HCT116 (cell line): ENCODE measurements at regions not wholly inside any gene's neighbourhood (a gene's known extent, or its start where the extent isn't known, plus 50 kb on each side); places are given as distances from the start of the nearest gene placed in this dataset.
A peak's percentile ranks its signal among the peaks of the same experiment; 100 is the strongest.

Experiments
- ATAC-seq: fragments of 200-7000 bp; cut with Tn5 transposase; 2 replicates; pipeline ENCODE4 v1.9.1; 2020; ENCODE audit warnings: mild to moderate bottlenecking, moderate library complexity
- BruUV-seq: library from RNA; stranded (reverse); fragments of 400-500 nt; replicated peaks from 2 replicates; lab custom pipeline; 2021; lab: Mats Ljungman, UMichigan
- CTCF ChIA-PET: fragments of 300-600 bp; sonication (Branson Sonifier 250); formaldehyde crosslinking; loops from one replicate; lab custom pipeline; 2021; ENCODE audit warnings: antibody characterized with exemption; lab: Charles Lee
- POLR2A ChIA-PET: fragments of 300-600, 350-600 bp; sonication (Branson Sonifier 250); formaldehyde crosslinking; loops from one replicate; lab custom pipeline; 2021; ENCODE audit warnings: antibody characterized with exemption; lab: Charles Lee
- RAD21 ChIA-PET, 2 experiments: fragments of 300-600 bp; sonication (Branson Sonifier 250); formaldehyde crosslinking; loops; one replicate each; lab custom pipeline; 2023; ENCODE audit warnings: low total read pairs in 2 of 2; ENCODE audit not compliant: uncharacterized antibody in 2 of 2, unreplicated experiment in 2 of 2, low non-redundant PET in 1 of 2; lab: Charles Lee
- DNase-seq: peaks from one replicate; pipeline ENCODE4 v3.0.0-alpha.2; 2010; ENCODE audit warnings: low read depth, low spot score
- H2AFZ ChIP-seq: fragments of 200-600 bp; shearing (Covaris generic), sonication (generic); 2 replicates; pipeline ENCODE4 v1.6.1; 2017; ENCODE audit warnings: low read depth, mixed run types, mixed read lengths, antibody characterized with exemption, low read length; ENCODE audit not compliant: poor library complexity, severe bottlenecking
- H3K27ac ChIP-seq: 2 replicates; pipeline ENCODE4 v1.5.1; 2012; ENCODE audit warnings: low read depth, low read length
- H3K27me3 ChIP-seq: fragments of 200-600 bp; sonication (generic); 2 replicates; pipeline ENCODE4 v1.6.1; 2016; ENCODE audit warnings: mixed run types, low read length, mixed read lengths; ENCODE audit not compliant: insufficient read depth
- H3K36me3 ChIP-seq, 2 experiments: fragments of 200-500 bp in 1 of 2; fragments of 200-600 bp in 1 of 2; sonication (Bioruptor generic) in 1 of 2; sonication (generic) in 1 of 2; 2 replicates each; pipeline versions ENCODE4 v1.5.1 to v1.6.1; 2014 to 2016; ENCODE audit warnings: low read length in 2 of 2, inconsistent platforms in 1 of 2, mixed read lengths in 1 of 2, mixed run types in 1 of 2; ENCODE audit not compliant: insufficient read depth in 2 of 2, control insufficient read depth in 1 of 2
- H3K4me1 ChIP-seq, 2 experiments: fragments of 200-600 bp in 1 of 2; sonication (generic) in 1 of 2; 2 replicates each; pipeline versions ENCODE4 v1.5.1 to v1.6.1; 2012 to 2017; ENCODE audit warnings: low read length in 2 of 2, inconsistent platforms in 1 of 2, mild to moderate bottlenecking in 1 of 2, mixed read lengths in 1 of 2, mixed run types in 1 of 2, moderate library complexity in 1 of 2; ENCODE audit not compliant: insufficient read depth in 2 of 2, control insufficient read depth in 1 of 2
- H3K4me2 ChIP-seq: fragments of 200-600 bp; sonication (generic); 2 replicates; pipeline ENCODE4 v1.6.1; 2017; ENCODE audit warnings: mixed run types, low read length, mixed read lengths
- H3K4me3 ChIP-seq, 2 experiments: fragments of 200-600 bp in 1 of 2; sonication (generic) in 1 of 2; replicated peaks in 1 of 2; 2 replicates each; pipeline ENCODE4 v1.5.1; 2011 to 2016; ENCODE audit warnings: low read length in 2 of 2, control low read depth in 1 of 2, low read depth in 1 of 2, mild to moderate bottlenecking in 1 of 2, mixed read lengths in 1 of 2, mixed run types in 1 of 2
- H3K79me2 ChIP-seq: fragments of 200-600 bp; sonication (generic); 2 replicates; pipeline ENCODE4 v1.6.1; 2017; ENCODE audit warnings: mild to moderate bottlenecking, mixed run types, low read length, moderate library complexity, mixed read lengths; ENCODE audit not compliant: insufficient read depth
- H3K9ac ChIP-seq: fragments of 200-600 bp; sonication (generic); 2 replicates; pipeline ENCODE4 v1.6.1; 2016; ENCODE audit warnings: low read length, mixed read lengths
- H3K9me2 ChIP-seq: fragments of 200-600 bp; sonication (generic), shearing (Covaris generic); 2 replicates; pipeline ENCODE4 v1.6.1; 2017; ENCODE audit warnings: mixed run types, mild to moderate bottlenecking, moderate library complexity; ENCODE audit not compliant: insufficient read depth
- H3K9me3 ChIP-seq, 2 experiments: fragments of 200-500 bp in 1 of 2; fragments of 200-600 bp in 1 of 2; sonication (Bioruptor generic) in 1 of 2; sonication (generic) in 1 of 2; 2 replicates each; pipeline ENCODE4 v1.6.1; 2014 to 2017; ENCODE audit warnings: low read length in 2 of 2, mixed read lengths in 2 of 2, inconsistent platforms in 1 of 2, low read depth in 1 of 2, mild to moderate bottlenecking in 1 of 2, mixed run types in 1 of 2, moderate library complexity in 1 of 2; ENCODE audit not compliant: control insufficient read depth in 1 of 2, insufficient read depth in 1 of 2
- H4K20me1 ChIP-seq: fragments of 200-600 bp; sonication (generic), shearing (Covaris generic); 2 replicates; pipeline ENCODE4 v1.6.1; 2017; ENCODE audit warnings: mixed run types, mild to moderate bottlenecking, moderate library complexity; ENCODE audit not compliant: insufficient read depth
- ATF3 ChIP-seq: IDR thresholded peaks from 2 replicates; pipeline ENCODE4 v1.6.1; 2012
- CBX3 ChIP-seq: IDR thresholded peaks from 2 replicates; pipeline ENCODE4 v1.6.1; 2012; ENCODE audit warnings: low read depth
- CEBPB ChIP-seq: IDR thresholded peaks from 2 replicates; pipeline ENCODE4 v1.6.1; 2012; ENCODE audit warnings: low read depth
- CTCF ChIP-seq, 3 experiments: fragments of 200-600 bp in 1 of 3; sonication (generic) in 1 of 3; IDR thresholded peaks in 2 of 3; conservative IDR thresholded peaks in 1 of 3; 2 replicates each; pipeline ENCODE4 v1.5.1; 2012 to 2017; ENCODE audit warnings: low read depth in 2 of 3, low read length in 2 of 3, antibody characterized with exemption in 1 of 3, borderline replicate concordance in 1 of 3, control low read depth in 1 of 3, mild to moderate bottlenecking in 1 of 3, mixed read lengths in 1 of 3, mixed run types in 1 of 3, moderate library complexity in 1 of 3; ENCODE audit not compliant: insufficient read depth in 1 of 3
- EGR1 ChIP-seq: IDR thresholded peaks from 2 replicates; pipeline ENCODE4 v1.6.1; 2012; ENCODE audit warnings: low read depth
- FOSL1 ChIP-seq: IDR thresholded peaks from 2 replicates; pipeline ENCODE4 v1.6.1; 2012; ENCODE audit warnings: low read depth
- JUND ChIP-seq: IDR thresholded peaks from 2 replicates; pipeline ENCODE4 v1.6.1; 2012
- MAX ChIP-seq: IDR thresholded peaks from 2 replicates; pipeline ENCODE4 v1.6.1; 2012
- POLR2AphosphoS5 ChIP-seq: IDR thresholded peaks from 2 replicates; pipeline ENCODE4 v1.6.1; 2011; ENCODE audit warnings: mild to moderate bottlenecking, low read depth, low read length, moderate library complexity
- RAD21 ChIP-seq: IDR thresholded peaks from 2 replicates; pipeline ENCODE4 v1.6.1; 2012; ENCODE audit warnings: low read depth, mild to moderate bottlenecking
- SIN3A ChIP-seq: IDR thresholded peaks from 2 replicates; pipeline ENCODE4 v1.6.1; 2012; ENCODE audit warnings: low read depth
- ZBTB33 ChIP-seq: IDR thresholded peaks from 2 replicates; pipeline ENCODE4 v1.6.1; 2011; ENCODE audit warnings: mild to moderate bottlenecking, low read length, moderate library complexity; ENCODE audit not compliant: insufficient replicate concordance; ENCODE audit errors: extremely low read depth
- ZFX ChIP-seq: fragments of 450-650 bp; IDR thresholded peaks from 2 replicates; pipeline ENCODE4 v1.6.1; 2017
- ZNF274 ChIP-seq: fragments of 200-500 bp; sonication (Bioruptor generic); IDR thresholded peaks from 2 replicates; pipeline ENCODE4 v1.6.1; 2014; ENCODE audit warnings: mild to moderate bottlenecking, low read depth, low read length, inconsistent platforms
- intact Hi-C: fragments of 100-400 bp; cut with micrococcal nuclease; formaldehyde crosslinking; loops from 2 replicates; pipeline ENCODE4 v1.10.0; 2022

GRCh38 chr12:87266305-87266704 lies 762.9 kb downstream of the C12orf50 start:
- Histone ChIP-seq H3K27ac (no peak overlapping the region), H2AFZ (no peak overlapping the region), H3K36me3 (no peaks in the 10 kb centered on the region), H3K9me3 (no peaks in the 10 kb centered on the region), H3K9ac (no peak overlapping the region), H3K9me2 (no peaks in the 10 kb centered on the region), H3K27me3 (no peaks in the 10 kb centered on the region), H3K79me2 (no peaks in the 10 kb centered on the region), H4K20me1 (no peaks in the 10 kb centered on the region), H3K4me1 (no peaks in the 10 kb centered on the region), H3K4me3 (no peak overlapping the region), H3K4me2 (no peak overlapping the region)
- TF ChIP-seq CBX3 (no peak), ATF3 (no peak), EGR1 (no peak), FOSL1 (no peak), RAD21 (peak; percentile 34), ZFX (no peak), CTCF (IDR thresholded peaks at IDR 0.05 in 2 of 3, conservative IDR thresholded peaks at IDR 0.05 in 1 of 3; ENCODE audit: borderline replicate concordance in 1 of 3, insufficient read depth in 1 of 3, low read depth in 2 of 3, low read length in 2 of 3) (peak in 2 of 3 experiments; percentile 36 to 39; a peak in 4 of 6 replicates)
- ChIA-PET RAD21 (no interaction called here), CTCF (interaction anchor here (0.7 to 1.0 kb wide), 2 partner anchors 8 to 16 kb away, joined by 3 read pairs; no protein-coding TSS in a partner anchor), POLR2A (no interaction called here)
- intact Hi-C loops = no loop called here
- no TSS peak for BruUV-seq
- ATAC-seq (peak; percentile 61), DNase-seq (no peak)

GRCh38 chr12:87259391-87259790 lies 769.8 kb downstream of the C12orf50 start:
- intact Hi-C loops = no loop called here
- no peak overlapping the region for H3K4me2 ChIP-seq
- no TSS peak for BruUV-seq
- H3K9me3 ChIP-seq = no peaks in the 10 kb centered on the region
- ChIA-PET CTCF (no interaction called here), RAD21 (no interaction called here), POLR2A (no interaction called here)
- no peak overlapping the region for H3K4me3 ChIP-seq
- no peaks in the 10 kb centered on the region for H3K4me1 ChIP-seq
- H3K9me2 ChIP-seq = no peaks in the 10 kb centered on the region
- no peak overlapping the region for H3K27ac ChIP-seq
- no peak overlapping the region for H2AFZ ChIP-seq
- no peaks in the 10 kb centered on the region for H4K20me1 ChIP-seq
- no peak for DNase-seq
- no peak for ATAC-seq
- H3K27me3 ChIP-seq = no peaks in the 10 kb centered on the region
- H3K36me3 ChIP-seq = no peaks in the 10 kb centered on the region
- no peak overlapping the region for H3K9ac ChIP-seq
- no peaks in the 10 kb centered on the region for H3K79me2 ChIP-seq
- TF ChIP-seq CTCF (IDR thresholded peaks at IDR 0.05 in 2 of 3, conservative IDR thresholded peaks at IDR 0.05 in 1 of 3; ENCODE audit: borderline replicate concordance in 1 of 3, insufficient read depth in 1 of 3, low read depth in 2 of 3, low read length in 2 of 3) (no peak), ZBTB33 (no peak), ZNF274 (no peak), MAX (no peak), ZFX (no peak), RAD21 (no peak), POLR2AphosphoS5 (no peak), JUND (no peak), SIN3A (no peak), FOSL1 (no peak), CEBPB (no peak)
